D721Med (cell line): ENCODE measurements at regions not wholly inside any gene's neighbourhood (a gene's known extent, or its start where the extent isn't known, plus 50 kb on each side); places are given as distances from the start of the nearest gene placed in this dataset.
"Not testable (repeated sequence)": the region's sequence is repeated elsewhere in the genome, so short reads cannot be mapped to it uniquely, and the experiment has no call there.

Experiments used
- DNase-seq: peaks from one replicate; pipeline ENCODE4 v3.0.0; 2011; ENCODE audit warnings: low spot score; ENCODE audit not compliant: insufficient read length
- FAIRE-seq: peaks from 2 replicates; lab custom pipeline; 2011; peaks lifted over from hg19 to GRCh38; lab: Jason Lieb, UNC
- TF ChIP-seq, protein P1 (sequence below): IDR thresholded peaks from 2 replicates; pipeline ENCODE4 v1.5.1; 2012; ENCODE audit warnings: mild to moderate bottlenecking, control low read depth; ENCODE audit not compliant: insufficient read depth; ENCODE audit errors: missing control alignments

- TF ChIP-seq, protein P1, sequence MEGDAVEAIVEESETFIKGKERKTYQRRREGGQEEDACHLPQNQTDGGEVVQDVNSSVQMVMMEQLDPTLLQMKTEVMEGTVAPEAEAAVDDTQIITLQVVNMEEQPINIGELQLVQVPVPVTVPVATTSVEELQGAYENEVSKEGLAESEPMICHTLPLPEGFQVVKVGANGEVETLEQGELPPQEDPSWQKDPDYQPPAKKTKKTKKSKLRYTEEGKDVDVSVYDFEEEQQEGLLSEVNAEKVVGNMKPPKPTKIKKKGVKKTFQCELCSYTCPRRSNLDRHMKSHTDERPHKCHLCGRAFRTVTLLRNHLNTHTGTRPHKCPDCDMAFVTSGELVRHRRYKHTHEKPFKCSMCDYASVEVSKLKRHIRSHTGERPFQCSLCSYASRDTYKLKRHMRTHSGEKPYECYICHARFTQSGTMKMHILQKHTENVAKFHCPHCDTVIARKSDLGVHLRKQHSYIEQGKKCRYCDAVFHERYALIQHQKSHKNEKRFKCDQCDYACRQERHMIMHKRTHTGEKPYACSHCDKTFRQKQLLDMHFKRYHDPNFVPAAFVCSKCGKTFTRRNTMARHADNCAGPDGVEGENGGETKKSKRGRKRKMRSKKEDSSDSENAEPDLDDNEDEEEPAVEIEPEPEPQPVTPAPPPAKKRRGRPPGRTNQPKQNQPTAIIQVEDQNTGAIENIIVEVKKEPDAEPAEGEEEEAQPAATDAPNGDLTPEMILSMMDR: no peak
These were observed 554.2 kb downstream of the FLRT2 start for GRCh38 chr14:86084097-86084496.

GRCh38 chr14:86083616-86084015, 553.7 kb downstream of the FLRT2 start:
- FAIRE-seq (no peak), DNase-seq (no peak)
- TF ChIP-seq, protein P1: no peak

More at GRCh38 chr14:86084097-86084496, 554.2 kb downstream of the FLRT2 start:
- FAIRE-seq (no peak), DNase-seq (no peak)

DNA sequence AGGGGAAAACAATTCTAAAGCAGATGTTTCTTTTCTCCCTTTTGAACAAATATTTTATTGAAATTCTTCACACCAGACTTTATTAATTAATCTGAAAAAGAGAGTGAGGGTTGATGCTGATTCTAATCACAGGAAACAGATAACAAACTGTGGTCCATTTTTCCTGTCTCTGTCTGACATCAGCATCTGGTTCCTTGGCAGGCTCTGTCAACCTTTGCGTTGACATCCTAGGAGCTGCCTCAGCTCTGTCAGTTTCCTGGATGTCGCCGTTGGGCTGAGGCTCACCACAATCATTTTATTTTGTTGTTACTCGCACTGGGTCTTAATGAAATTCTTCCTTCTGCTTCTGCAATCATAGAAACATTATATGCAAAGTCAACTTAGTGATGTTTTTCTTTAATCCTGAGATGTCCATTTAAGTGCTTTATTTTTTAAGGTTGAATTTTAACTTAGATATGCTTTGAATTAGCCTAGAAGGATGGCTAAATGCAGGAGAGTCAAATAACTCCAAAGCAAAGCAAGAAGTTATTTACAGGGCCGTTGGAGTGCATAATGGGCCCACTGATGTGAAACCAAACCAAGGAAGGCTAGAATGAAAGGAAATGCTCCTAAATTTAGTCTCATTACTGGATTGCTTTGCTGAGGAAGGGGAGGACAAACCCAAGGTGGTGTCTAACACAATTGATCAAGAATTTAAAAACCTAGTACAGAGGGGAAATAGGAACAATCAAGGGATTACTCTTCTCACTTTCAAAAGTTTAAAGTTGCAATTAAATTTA, 542.4 kb downstream of the FLRT2 start:
- TF ChIP-seq, protein P1: no peak
- no peak for DNase-seq
- FAIRE-seq: no peak

DNA sequence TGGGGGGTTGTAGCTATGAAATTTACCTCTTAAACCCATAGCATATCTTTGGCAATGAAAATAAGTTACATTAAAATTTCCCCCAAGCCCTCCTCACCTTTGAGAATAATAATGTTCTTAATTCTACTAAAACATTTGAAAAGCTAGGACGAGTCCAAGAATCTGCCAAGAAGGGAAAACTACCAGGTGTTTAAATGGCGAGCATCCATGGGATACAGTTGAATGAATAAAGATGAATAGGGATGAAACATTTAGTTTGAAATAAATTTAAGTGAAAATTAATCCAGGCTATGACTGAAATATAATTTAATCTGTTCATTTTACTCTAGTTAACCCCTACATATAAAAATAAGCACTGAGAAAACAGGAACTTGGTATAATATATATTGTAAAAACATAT, 536.7 kb downstream of the FLRT2 start:
- FAIRE-seq (no peak), DNase-seq (no peak)
- TF ChIP-seq, protein P1: no peak

DNA sequence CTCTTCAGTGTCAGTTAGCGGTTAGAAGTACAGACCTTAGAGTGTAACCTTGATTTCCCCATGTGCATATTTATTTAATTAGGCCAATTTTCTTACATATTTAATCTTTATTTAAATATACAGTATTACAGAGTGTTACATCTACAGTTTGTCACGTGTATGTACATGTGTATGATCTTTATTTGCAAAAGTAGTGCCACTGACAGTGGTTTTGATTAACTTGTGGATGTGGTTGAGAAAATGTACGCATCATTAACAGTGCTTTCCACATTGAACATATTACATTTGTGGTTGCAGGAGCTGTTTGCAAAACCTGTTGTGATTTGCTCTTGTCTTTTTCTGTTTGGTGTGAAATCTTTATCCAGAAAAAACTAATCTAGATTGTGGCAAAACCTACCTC, 535.5 kb downstream of the FLRT2 start:
- FAIRE-seq: no peak
- TF ChIP-seq, protein P1: no peak
- DNase-seq: no peak

DNA sequence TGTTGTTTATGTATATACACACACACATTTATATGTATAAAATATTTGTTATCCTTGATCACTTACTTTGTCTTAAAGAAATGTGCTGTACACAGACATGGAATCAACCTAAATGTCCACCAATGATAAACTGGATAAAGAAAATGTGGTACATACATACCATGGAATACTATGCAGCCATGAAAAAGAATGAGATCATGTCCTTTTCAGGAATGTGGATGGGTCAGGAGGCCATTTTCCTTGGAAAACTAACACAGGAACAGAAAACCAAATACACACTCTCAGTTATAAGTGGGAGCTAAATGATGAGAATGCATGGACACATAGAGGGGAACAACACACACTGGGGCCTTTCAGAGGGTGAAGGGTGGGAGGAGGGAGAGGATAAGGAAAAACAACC, 534.7 kb downstream of the FLRT2 start:
- not testable (repeated sequence) for FAIRE-seq, DNase-seq

- TF ChIP-seq, protein P1: peak; percentile 94
- DNase-seq (no peak), FAIRE-seq (no peak)
These were observed 527.2 kb downstream of the FLRT2 start for GRCh38 chr14:86057018-86057667.
